ENCODE measurements at regions not wholly inside any gene's neighbourhood (a gene's known extent, or its start where the extent isn't known, plus 50 kb on each side); places are given as distances from the start of the nearest gene placed in this dataset.

DNA sequence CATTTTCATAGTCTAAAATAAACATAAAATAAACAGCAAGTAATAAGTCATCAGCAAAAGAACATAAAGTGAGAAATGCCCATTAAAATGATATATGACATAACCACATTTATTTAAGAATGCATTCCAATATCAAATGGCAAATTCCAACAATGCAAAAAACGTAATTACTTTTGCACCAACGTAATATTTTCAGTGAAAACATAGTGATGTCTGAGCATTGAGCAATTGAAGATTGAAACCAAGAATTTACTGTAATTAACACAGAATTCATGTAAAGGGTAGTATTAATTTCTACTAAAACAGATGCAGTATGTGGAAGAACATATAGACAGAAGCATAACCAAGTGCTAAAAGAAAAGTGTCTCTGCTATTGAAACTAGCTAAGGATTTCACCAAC lies 123.0 kb upstream of the TNS3 start:
- TF ChIP-seq, protein P1, sequence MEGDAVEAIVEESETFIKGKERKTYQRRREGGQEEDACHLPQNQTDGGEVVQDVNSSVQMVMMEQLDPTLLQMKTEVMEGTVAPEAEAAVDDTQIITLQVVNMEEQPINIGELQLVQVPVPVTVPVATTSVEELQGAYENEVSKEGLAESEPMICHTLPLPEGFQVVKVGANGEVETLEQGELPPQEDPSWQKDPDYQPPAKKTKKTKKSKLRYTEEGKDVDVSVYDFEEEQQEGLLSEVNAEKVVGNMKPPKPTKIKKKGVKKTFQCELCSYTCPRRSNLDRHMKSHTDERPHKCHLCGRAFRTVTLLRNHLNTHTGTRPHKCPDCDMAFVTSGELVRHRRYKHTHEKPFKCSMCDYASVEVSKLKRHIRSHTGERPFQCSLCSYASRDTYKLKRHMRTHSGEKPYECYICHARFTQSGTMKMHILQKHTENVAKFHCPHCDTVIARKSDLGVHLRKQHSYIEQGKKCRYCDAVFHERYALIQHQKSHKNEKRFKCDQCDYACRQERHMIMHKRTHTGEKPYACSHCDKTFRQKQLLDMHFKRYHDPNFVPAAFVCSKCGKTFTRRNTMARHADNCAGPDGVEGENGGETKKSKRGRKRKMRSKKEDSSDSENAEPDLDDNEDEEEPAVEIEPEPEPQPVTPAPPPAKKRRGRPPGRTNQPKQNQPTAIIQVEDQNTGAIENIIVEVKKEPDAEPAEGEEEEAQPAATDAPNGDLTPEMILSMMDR (IDR thresholded peaks at IDR 0.05; ENCODE audit: insufficient read depth, low read length, poor library complexity, severe bottlenecking): no peak
- no peak for TF ChIP-seq EZH2phosphoT487 (conservative IDR thresholded peaks at IDR 0.05; ENCODE audit: low read length)

Measured in SU-DHL-6 (cell line).